Stimulated activated CD8-positive, alpha-beta memory T cell treated with anti-CD3 and anti-CD28 coated beads, Interleukin-15, amount 100 ng/mL, for 4 hours (primary cell): ENCODE measurements at regions not wholly inside any gene's neighbourhood (a gene's known extent, or its start where the extent isn't known, plus 50 kb on each side); places are given as distances from the start of the nearest gene placed in this dataset.
"Not testable (repeated sequence)": the region's sequence is repeated elsewhere in the genome, so short reads cannot be mapped to it uniquely, and the experiment has no call there.

ENCODE experiments used
- DNase-seq, 2 donors: peaks; one replicate each; pipeline ENCODE4 v3.0.0-alpha.2; 2020; ENCODE audit warnings: low read depth in 2 of 2

DNA sequence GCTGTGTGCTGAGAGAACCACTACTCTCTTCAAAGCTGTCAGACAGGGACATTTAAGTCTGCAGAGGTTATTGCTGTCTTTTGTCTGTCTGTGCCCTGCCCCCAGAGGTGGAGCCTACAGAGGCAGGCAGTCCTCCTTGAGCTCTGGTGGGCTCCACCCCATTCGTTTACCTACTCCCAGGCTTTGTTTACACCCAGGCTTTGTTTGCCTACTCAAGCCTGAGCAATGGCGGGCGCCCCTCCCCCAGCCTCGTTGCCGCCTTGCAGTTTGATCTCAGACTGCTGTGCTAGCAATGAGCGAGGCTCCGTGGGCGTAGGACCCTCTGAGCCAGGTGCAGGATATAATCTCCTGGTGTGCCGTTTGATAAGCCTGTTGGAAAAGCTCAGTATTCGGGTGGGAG, 386.8 kb upstream of the ZMIZ1 start:
- not testable (repeated sequence) for DNase-seq

GRCh38 chr10:78684947-78685346, 383.8 kb upstream of the ZMIZ1 start:
- DNase-seq = no peak

GRCh38 chr10:78685466-78686103, 383.2 kb upstream of the ZMIZ1 start:
- DNase-seq = no peak

DNA sequence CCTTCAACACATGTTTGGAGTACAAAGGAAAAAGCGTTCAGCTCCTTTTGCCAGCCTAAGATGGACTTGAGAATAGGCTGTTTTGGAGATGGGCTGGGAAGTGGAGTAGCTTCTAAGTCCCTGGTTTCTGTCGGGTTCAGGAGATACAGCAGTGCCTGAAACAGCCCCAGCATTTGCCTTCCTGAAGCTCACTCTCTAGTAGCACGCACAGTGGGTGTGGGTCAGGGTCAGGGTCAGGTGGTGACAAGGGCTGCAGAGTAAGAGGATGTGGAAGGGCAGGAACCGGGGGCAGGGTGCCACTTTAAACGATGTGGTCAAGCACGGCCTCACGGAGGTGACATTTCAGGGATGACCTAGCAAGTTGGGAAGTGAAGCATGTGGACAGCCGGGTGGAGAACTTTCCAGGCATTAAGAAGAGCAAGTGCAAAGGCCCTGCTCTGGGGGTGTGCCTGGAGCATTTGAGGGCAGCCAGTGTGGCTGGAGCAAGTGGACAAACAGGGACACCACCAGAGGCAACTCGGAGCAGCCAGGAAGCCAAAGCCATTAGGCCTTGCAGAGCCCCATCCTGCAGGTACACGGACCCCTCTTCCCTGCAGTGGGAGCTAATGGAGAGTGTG, 382.2 kb upstream of the ZMIZ1 start:
- no peak for DNase-seq

DNA sequence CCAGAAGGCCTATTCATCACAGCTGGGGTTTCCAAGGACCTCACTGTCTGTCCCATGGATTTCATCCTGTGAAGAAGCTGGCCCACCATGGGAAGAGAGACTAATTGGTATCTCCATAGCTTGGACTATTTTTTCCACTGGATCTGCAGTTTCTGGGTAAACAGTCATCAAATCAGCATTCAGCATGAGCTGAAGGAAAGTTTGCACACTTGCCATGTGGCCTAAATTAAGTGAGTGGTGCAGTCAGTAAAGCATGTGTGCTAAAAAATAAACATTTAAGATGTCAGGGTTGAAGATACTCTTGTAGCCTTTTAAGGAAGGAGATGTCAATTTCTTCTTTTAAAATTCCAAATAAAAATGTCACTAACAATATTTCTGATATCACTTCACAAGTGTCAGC, 381.1 kb upstream of the ZMIZ1 start:
- no peak for DNase-seq

DNA sequence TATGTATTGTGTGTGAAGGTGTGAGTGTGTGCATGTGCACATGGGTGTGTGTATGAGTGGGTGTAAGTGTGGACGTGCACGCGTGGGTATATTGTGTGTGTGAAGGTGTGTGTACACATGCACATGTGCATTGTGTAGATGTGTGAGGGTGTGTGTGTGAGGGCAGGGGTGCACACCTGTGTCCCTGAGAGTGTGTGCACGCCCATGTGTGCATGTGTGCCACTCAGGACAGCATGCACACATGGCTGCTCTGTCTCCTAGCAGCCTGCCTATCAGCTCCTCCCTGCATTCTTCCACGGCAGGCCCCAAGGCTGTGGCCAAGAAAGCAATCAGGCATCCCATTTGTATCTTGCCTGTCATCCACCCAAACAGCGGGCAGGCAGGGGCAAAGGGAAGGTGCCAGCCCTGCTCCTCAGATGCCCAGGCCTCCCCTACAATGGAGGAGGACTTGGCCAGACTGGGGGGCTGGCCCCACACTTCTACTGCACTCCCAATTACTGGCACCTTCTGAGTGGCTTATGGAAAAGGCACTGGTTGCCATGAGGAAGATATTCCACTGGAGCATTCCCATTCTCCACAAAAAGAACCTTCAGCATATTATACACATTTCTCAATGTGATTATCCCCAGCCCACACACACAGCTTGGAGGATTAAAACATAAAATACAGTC, 380.4 kb upstream of the ZMIZ1 start:
- DNase-seq = no peak

DNA sequence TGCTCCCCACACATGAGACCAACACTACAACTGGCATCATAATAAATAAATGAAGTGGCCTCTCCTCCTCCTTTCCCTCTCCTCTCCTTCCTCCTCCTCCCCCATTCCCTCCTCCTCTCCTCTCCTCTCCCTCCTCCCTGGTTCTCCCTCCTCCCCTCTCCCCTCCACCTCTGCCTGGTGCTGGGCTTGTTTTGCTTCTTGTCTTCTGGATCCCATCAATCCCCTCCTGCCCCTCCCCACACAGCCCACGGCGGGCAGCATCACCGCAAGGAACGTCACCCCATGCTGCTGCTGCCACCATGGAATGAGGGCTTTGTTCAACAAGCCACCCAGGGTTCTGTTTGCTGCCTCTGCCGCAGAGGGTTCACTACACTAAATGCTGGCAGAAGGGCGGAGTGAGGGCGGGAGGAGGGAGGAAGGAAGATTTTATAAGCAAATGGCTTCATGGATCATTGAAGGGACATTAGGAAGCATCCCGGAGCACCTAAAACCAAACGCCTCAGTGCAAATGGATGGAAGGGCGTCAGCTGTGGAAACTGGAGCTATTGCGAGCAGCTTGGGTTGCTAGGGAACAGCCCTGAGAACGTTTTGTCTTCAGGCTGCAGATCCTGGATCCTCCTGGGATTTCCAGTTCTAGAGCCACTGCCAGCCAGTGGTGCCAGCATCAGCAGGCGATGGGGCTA, 379.7 kb upstream of the ZMIZ1 start:
- DNase-seq = no peak

GRCh38 chr10:78689584-78689935, 379.2 kb upstream of the ZMIZ1 start:
- DNase-seq = no peak

- DNase-seq = no peak
These were observed 378.2 kb upstream of the ZMIZ1 start for GRCh38 chr10:78690354-78691111.

- DNase-seq = no peak
These were observed 377.3 kb upstream of the ZMIZ1 start for GRCh38 chr10:78691301-78692030.

DNA sequence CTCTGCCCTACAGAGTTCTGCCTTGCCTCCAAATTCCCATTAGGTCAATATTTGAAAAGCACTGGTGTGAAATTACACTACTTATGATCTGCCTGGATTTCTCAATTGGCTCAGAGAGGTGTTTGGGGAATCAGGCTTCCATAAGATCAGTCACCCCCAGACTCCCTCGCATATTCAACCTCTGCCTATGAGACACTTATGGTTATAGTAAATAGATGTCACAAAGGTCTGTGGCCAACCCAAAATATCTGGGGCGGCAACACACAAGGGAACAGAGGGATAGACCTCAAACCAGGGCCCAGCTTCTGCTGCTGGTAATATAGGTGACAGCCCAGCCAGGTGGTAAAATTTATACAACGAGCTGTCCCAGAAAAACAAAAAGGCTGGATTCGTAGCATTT, 376.7 kb upstream of the ZMIZ1 start:
- DNase-seq = no peak

DNA sequence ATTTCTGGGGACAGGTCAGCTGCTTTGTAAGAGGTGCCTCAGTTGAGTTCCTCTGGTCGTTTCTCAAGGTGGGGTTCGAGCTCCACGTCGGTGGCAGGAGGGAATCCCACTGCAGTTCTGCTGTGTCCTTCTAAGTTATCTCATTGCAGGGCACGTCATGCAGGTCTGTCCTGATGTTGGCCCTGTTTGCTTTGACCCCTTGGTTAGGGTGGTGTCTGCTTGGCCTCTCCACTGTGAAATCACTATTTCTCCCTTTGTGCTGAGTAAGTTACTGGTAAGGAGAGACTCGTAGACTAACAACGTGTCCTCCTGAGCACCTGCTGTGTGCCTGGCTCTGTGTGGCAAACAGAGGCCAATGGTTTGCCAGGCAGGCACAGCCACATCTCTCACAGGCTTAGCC, 372.9 kb upstream of the ZMIZ1 start:
- DNase-seq = no peak

GRCh38 chr10:78696791-78697395, 371.9 kb upstream of the ZMIZ1 start:
- no peak for DNase-seq

GRCh38 chr10:78699971-78700370, 368.8 kb upstream of the ZMIZ1 start:
- DNase-seq = no peak

DNA sequence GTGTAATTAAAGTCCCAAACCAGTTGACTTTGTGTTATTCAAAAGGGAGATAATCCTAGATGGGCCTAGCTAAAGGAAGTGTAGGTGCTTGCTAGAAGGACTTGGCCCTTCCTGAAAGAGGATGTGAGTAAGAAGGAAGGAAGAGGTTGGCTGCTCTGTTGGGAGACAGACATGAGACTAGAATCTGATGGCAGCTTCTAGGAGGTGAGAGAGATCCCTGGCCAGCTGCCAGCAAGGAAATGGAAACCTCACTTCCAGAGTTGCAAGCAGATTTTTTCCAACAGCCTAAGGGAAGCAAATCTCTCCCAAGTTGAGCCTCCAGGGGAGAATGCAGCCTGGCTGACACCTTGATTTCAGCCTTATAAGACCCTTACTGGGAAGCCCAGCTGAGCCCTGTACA, 368.4 kb upstream of the ZMIZ1 start:
- DNase-seq = no peak

DNA sequence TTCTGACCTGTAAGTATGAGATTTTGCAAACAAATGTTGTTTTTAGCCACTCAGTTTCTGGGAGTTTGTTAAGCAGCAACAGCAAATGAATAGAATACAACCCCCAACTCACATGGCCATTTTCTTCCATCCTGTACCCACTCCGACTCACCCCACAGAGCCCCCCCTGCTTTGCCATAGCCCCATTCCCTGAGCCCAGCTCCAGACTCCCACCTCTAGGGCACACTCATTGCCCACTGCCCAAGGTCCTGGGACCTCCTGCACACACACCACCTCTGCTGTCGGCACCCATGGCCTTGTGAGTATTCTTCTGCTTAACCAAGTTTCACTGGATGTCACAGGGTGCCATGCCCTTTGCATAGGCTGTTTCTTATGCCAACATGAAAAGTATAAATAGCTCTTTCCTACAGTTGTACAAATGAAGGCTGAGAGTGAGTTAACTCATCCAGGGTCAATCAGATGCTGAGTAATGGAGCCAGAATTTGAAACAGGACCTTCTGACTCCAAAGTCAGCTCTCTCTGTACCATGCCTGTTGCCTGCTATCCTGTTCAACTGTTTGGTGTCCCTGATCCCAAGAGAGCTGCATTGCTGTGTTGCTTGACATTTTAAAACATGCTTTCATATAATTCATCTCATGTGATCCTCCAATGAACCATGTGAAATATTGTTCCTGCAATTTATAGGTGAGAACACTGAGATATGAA, 367.8 kb upstream of the ZMIZ1 start:
- DNase-seq = no peak

- DNase-seq = no peak
These were observed 366.6 kb upstream of the ZMIZ1 start for GRCh38 chr10:78702186-78702585.

DNA sequence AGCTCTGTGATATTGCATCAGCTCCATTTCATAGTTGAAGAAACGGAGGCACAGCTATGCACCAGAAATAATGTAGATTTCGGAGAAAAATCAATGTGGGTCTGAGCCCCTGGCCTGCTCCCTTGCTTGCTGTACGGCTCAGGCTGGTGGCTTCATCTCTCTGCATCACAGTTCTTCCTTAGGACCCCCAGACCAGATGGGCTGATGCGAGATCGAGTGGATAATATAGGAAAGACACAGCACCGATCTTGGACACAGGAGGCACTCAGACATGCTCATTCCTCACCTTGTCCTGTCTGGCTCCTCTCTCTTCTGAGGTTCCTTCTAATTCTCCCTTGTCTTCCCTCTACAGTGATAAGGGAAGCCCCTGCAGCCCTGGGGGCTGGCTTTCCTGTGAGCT, 365.9 kb upstream of the ZMIZ1 start:
- no peak for DNase-seq

- no peak for DNase-seq
These were observed 365.2 kb upstream of the ZMIZ1 start for GRCh38 chr10:78703593-78703992.

DNA sequence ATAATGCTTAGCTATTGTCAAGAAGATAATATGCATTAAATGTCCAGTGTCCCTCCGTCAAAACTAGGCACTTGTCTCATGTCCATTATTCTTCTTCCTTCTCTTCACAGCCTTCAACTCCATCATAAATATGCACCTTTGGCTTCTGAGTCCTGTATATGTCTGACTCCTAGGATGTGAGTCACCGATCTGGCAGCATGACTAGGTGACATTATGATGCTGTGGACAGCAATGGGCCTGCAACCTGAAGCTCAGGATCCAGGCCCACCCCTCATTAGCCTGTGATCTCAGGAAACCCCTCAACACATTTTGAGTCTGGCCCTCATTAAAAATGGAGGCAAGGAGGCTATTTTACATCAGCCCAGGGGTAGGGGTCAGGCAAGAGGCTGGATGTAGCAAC, 362.5 kb upstream of the ZMIZ1 start:
- no peak for DNase-seq
